Activated naive CD4-positive, alpha-beta T cell treated with anti-CD3 and anti-CD28 coated beads, Interleukin-2, amount 50 U/mL, for 72 hours (primary cell): ENCODE measurements at regions not wholly inside any gene's neighbourhood (a gene's known extent, or its start where the extent isn't known, plus 50 kb on each side); places are given as distances from the start of the nearest gene placed in this dataset.

Source experiments
- ATAC-seq, 2 donors: fragments of 150-1000 bp; cut with Tn5 transposase; 2 replicates each; pipeline ENCODE4 v1.10.0; 2021; ENCODE audit warnings: mild to moderate bottlenecking in 2 of 2, moderate library complexity in 2 of 2
- DNase-seq, 2 donors: peaks; one replicate each; pipeline ENCODE4 v3.0.0; 2021 to 2022; ENCODE audit warnings: low spot score in 2 of 2
- H3K27ac Mint-ChIP-seq, 2 donors: one replicate each; pipeline ENCODE4 v1.8.0; 2022; ENCODE audit warnings: mild to moderate bottlenecking in 2 of 2, mixed read lengths in 2 of 2
- H3K36me3 Mint-ChIP-seq, 2 donors: one replicate each; pipeline ENCODE4 v1.8.0; 2022; ENCODE audit warnings: mixed read lengths in 2 of 2
- H3K9me3 Mint-ChIP-seq, 2 donors: one replicate each; pipeline ENCODE4 v1.8.0; 2022; ENCODE audit warnings: mixed read lengths in 2 of 2

DNA sequence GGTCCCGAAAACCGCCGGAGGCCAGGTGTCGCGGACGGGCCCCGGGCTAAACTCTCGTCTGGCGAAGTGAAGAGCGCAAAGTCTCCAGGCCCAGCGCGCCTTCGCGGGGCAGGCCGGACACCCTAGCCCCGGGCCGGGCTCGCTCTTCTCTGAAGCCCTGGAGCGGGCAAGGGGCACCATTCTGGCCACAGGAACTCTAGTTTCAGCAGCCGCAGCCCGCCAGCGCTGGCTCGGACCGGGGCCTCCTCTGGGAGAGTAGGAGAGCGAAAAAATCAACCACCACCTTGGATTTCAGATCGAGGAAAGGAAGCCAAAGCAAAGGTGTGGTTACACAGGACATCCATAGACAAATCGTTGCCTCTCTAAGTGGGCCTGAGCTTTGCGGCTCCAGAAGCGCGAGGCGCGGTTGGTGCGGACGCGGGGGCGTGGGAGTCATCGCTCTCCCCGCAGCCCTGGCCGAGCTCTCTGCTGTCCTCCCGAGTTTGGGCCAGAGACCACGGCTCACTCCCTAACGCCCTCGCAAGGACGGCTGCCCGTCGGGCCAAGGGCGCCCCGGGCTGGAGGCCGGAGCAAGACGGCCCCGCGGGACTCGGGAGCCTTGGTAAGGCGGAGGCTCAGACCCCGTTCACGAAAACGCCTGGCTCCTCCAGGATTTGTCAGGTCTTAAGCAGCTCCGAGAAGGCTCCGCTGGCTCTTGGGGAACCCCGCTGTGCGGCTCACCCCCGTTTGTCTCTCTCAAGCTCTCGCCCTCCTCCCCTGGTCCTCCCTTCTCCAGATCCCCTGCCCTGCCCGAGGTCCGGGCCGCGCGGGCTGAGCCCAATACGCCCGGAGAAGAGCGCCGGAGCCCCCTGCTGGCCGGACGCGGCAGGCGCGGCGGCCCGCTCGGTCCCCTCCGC is 132.9 kb upstream of the DPYD start:
- no peaks in the 10 kb centered on the region for H3K9me3 Mint-ChIP-seq
- peak; percentile 92 to 95 for ATAC-seq

DNA sequence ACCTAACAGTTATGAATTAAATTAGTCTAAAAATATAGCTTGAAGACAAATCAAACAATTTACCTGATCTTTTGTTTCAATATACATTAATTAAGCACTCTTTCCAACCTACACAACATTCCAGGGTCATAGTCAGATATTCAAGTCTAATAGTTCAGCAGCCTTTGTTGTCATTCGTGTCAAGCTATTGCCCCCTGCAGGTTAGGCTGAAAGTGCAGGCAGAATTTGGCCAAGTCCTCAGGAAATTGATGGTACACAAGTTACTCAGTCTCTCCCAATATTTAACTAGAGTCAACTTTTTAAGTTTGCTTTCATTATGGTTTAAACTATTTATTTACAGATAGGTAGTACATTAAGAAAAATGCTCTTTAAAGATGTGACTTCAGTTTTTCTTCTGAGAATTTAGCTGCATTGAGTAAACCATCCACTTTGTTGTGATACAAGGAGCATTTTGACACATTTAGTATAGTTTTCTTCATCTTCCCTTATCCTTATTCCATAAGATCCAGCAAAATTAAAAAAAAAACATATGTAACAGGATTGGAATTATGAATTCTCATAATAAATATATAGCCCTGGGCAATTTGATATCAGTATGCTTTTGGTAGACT is 130.3 kb upstream of the DPYD start:
- no peak overlapping the region for H3K27ac Mint-ChIP-seq
- ATAC-seq (no peak), DNase-seq (peak in 1 of 2 donors; percentile 76)
- H3K36me3 Mint-ChIP-seq: peaks cover 0 to 8% of the 10 kb centered on the region in 2 donors
- no peaks in the 10 kb centered on the region for H3K9me3 Mint-ChIP-seq

More for the DNA sequence above, 132.9 kb upstream of the DPYD start:
- peaks cover 0 to 4% of the 10 kb centered on the region in 2 donors for H3K36me3 Mint-ChIP-seq
- DNase-seq: peak; percentile 65 to 77
- no peak overlapping the region for H3K27ac Mint-ChIP-seq

GRCh38 chr1:98049370-98050135 is 128.7 kb upstream of the DPYD start:
- DNase-seq: peak in 1 of 2 donors; percentile 11
- no peak for ATAC-seq
- H3K9me3 Mint-ChIP-seq: no peaks in the 10 kb centered on the region
- H3K27ac Mint-ChIP-seq: no peak overlapping the region
- H3K36me3 Mint-ChIP-seq: peaks cover 0 to 18% of the 10 kb centered on the region in 2 donors

- peaks cover 0 to 19% of the 10 kb centered on the region in 2 donors for H3K36me3 Mint-ChIP-seq
- H3K9me3 Mint-ChIP-seq: no peaks in the 10 kb centered on the region
- no peak overlapping the region for H3K27ac Mint-ChIP-seq
- no peak for ATAC-seq
- no peak for DNase-seq
Observed at GRCh38 chr1:98048751-98049325, 128.0 kb upstream of the DPYD start.

DNA sequence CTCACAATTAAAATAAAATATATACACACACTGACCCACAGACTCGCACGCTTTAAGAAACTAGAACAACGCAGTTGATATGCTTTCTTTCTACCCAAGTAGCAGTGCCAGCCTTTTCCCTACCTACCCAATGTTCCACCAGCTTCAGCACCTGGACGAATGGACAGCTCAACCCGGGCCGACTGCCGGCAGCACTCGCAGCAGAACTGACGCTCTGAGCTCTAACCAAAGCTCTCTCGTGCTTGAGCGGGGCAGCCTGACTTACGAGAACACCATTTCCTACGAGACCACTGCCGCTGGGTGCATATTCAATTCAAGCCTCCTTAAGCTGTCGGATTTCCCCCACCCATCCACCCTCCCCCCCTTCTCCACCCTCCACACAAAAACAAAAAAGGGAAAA is 127.4 kb upstream of the DPYD start:
- peaks cover 0 to 19% of the 10 kb centered on the region in 2 donors for H3K36me3 Mint-ChIP-seq
- no peaks in the 10 kb centered on the region for H3K9me3 Mint-ChIP-seq
- H3K27ac Mint-ChIP-seq: no peak overlapping the region
- peak; percentile 47 to 68 for ATAC-seq
- DNase-seq: peak in 1 of 2 donors; percentile 75

DNA sequence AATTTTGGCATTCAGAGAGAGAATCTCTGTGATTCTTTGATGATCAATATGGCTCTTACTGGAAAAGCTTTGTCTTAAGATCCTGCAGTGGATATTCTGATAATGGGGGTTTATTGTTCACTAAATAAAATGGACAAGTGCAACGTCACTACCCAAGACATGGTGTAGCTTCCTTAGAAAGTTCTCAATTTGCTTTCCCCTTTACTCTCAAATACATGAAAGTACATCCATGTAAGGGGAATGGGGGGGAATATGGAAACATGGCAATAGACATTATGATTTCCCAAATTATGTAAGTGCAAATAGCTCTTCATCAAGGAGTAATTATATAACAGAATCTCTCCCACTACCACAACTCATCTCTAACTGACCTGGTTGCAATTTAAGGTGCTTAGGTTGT is 126.3 kb upstream of the DPYD start:
- no peaks in the 10 kb centered on the region for H3K9me3 Mint-ChIP-seq
- H3K27ac Mint-ChIP-seq: no peak overlapping the region
- no peak for ATAC-seq

GRCh38 chr1:98045767-98046641 is 125.2 kb upstream of the DPYD start:
- H3K36me3 Mint-ChIP-seq: peaks cover 0 to 15% of the 10 kb centered on the region in 2 donors
- H3K27ac Mint-ChIP-seq: no peak overlapping the region
- ATAC-seq: peak; percentile 47 to 49
- peak in 1 of 2 donors; percentile 27 for DNase-seq
- no peaks in the 10 kb centered on the region for H3K9me3 Mint-ChIP-seq

More for the DNA sequence above, 126.3 kb upstream of the DPYD start:
- DNase-seq: no peak
- peaks cover 0 to 15% of the 10 kb centered on the region in 2 donors for H3K36me3 Mint-ChIP-seq

DNA sequence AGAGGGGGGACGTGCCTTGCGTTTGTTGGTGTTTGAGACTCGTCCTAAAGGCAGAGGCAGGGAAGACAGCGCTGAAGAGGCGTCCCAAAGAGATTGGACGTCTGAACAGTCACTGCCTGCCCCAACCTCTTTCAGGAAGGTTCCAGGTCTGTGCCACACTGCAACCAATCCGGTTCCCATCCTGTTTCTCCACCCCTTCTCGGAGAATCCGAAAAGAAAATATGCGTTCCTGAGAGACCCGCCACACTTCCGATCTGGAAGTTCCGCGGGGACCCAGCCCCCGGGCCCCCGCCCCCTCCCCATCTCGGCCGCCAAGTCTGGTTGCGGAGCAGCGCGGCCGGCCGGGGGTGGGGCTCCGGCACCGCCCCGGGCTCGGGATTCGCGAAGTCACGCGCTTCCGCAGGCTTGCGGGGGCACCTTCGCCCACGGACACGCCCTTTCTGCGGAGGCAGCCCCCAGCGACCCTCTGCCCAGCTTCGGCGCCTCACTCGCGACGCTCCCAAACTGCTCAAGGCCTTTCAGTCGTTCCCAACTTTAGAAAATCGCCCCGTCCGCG is 124.5 kb upstream of the DPYD start:
- peak in 1 of 2 donors; percentile 9 for DNase-seq
- ATAC-seq: peak; percentile 39 to 54
- Mint-ChIP-seq H3K36me3 (peaks cover 0 to 15% of the 10 kb centered on the region in 2 donors), H3K9me3 (no peaks in the 10 kb centered on the region), H3K27ac (no peak overlapping the region)

GRCh38 chr1:98044766-98045165 is 123.9 kb upstream of the DPYD start:
- H3K27ac Mint-ChIP-seq: no peak overlapping the region
- peaks cover 0 to 15% of the 10 kb centered on the region in 2 donors for H3K36me3 Mint-ChIP-seq
- DNase-seq (peak in 1 of 2 donors; percentile 3), ATAC-seq (no peak)
- H3K9me3 Mint-ChIP-seq: no peaks in the 10 kb centered on the region

GRCh38 chr1:98044071-98044697 is 123.3 kb upstream of the DPYD start:
- DNase-seq: no peak
- Mint-ChIP-seq H3K36me3 (peaks cover 0 to 15% of the 10 kb centered on the region in 2 donors), H3K9me3 (no peaks in the 10 kb centered on the region), H3K27ac (no peak overlapping the region)
- no peak for ATAC-seq

DNA sequence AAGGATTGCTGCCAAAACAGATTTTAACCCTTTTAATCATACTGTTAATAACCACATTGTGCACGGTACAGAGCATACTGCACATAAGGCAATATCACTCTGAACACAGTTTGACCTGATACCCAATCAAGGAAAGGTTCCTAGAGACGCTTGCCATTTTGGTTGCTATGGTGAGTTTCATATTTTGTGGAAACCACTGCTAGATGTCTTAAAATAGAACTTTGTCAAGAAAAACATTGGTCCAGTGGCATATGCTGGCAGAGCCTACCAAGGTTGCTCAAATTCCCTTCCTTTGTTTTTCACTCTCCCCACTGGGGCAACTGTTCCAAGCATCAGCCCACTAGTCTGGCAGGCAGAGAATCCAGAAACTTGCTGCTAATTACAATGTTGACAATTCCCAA is 114.8 kb upstream of the DPYD start:
- no peak overlapping the region for H3K27ac Mint-ChIP-seq
- no peak for DNase-seq
- no peak for ATAC-seq
- H3K36me3 Mint-ChIP-seq: no peaks in the 10 kb centered on the region
- no peaks in the 10 kb centered on the region for H3K9me3 Mint-ChIP-seq

DNA sequence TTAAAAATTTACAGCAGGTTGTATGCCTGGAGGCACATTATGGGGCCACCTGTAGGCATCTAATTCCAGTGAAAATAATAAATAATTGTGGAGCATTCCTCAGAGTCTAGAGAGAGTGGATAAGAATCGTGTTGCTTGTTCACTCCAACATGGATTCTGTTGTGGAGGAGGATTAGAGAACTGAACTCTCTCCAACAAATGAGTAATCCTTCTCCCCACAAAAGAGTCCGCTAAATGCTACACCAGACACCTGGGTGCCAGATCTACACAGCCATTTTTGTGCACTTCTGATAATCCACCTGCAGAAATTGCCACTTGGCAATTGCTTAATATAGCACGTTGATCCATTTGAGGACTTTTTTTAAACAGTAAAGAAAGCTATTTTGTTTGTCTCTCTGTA is 113.7 kb upstream of the DPYD start:
- DNase-seq (no peak), ATAC-seq (no peak)
- no peaks in the 10 kb centered on the region for H3K36me3 Mint-ChIP-seq
- no peaks in the 10 kb centered on the region for H3K9me3 Mint-ChIP-seq
- H3K27ac Mint-ChIP-seq: no peak overlapping the region

- ATAC-seq: no peak
- Mint-ChIP-seq H3K9me3 (no peaks in the 10 kb centered on the region), H3K27ac (no peak overlapping the region)
Observed at GRCh38 chr1:98032958-98033357, 112.1 kb upstream of the DPYD start.

DNA sequence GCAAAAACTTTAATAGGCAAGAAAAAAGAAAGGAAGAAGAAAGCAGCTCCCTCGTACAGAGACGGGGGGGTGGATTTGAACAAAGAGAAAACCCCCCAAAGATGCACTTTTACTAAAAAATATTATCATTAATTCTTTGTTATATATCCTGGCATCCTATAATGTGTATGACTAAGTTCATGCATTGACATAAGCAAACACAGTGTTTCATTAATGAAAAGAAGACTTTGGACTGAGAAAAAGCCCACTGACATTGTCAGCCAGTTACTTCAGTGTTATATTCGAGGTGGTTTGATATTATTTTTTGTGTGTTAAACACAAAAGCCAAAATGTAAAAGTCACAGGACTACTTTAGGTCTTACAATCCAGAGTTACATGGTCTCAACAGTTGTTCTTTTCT is 110.1 kb upstream of the DPYD start:
- DNase-seq: no peak
- Mint-ChIP-seq H3K27ac (no peak overlapping the region), H3K9me3 (no peaks in the 10 kb centered on the region), H3K36me3 (no peaks in the 10 kb centered on the region)
- ATAC-seq: no peak

More at GRCh38 chr1:98032958-98033357, 112.1 kb upstream of the DPYD start:
- H3K36me3 Mint-ChIP-seq: no peaks in the 10 kb centered on the region
- no peak for DNase-seq

DNA sequence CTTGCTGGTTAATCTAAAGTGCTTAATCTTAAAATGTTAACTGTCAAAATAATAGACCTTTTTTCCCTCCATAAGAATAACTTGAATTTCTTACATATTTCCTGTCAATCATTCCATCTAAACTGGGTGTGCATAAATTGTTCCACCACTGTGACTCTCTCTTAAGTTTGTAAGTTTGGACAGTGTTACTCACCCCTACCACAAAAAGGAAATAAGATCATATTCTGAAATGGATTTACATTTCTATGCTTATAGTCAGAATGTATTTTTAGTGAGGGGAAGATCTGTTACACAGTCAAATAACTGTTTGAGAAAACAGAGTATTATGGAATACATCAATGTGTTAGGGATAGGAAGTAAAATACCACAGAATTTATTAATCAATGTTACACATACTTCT is 109.6 kb upstream of the DPYD start:
- peak; percentile 75 to 82 for ATAC-seq
- no peaks in the 10 kb centered on the region for H3K9me3 Mint-ChIP-seq
- no peak for DNase-seq
- peak overlapping the region in 1 of 2 donors; percentile 52 for H3K27ac Mint-ChIP-seq
- no peaks in the 10 kb centered on the region for H3K36me3 Mint-ChIP-seq
